GM13976 (cell line): ENCODE measurements at regions not wholly inside any gene's neighbourhood (a gene's known extent, or its start where the extent isn't known, plus 50 kb on each side); places are given as distances from the start of the nearest gene placed in this dataset.

Source experiments
- DNase-seq: peaks from one replicate; pipeline ENCODE4 v3.0.0; 2012; ENCODE audit warnings: low spot score
- CTCF ChIP-seq: IDR thresholded peaks from 2 replicates; pipeline ENCODE4 v1.5.1; 2012; ENCODE audit warnings: borderline replicate concordance, mild to moderate bottlenecking; ENCODE audit not compliant: insufficient read depth; ENCODE audit errors: extremely low read depth, missing control alignments, control extremely low read depth
- in situ Hi-C: fragments of 300-500 bp; cut with MboI; formaldehyde crosslinking; loops from one replicate; pipeline ENCODE4 v1.12.0; 2022; ENCODE audit warnings: low sequenced_read_pairs, mixed read lengths, inconsistent platforms; ENCODE audit not compliant: unreplicated experiment

GRCh38 chr4:124783847-124784246 is 71.3 kb upstream of the ANKRD50 start:
- DNase-seq, result no peak
- no peak for TF ChIP-seq CTCF
- in situ Hi-C loops, result no loop called here

GRCh38 chr4:124777007-124777406 is 64.5 kb upstream of the ANKRD50 start:
- TF ChIP-seq CTCF, result no peak
- in situ Hi-C loops, result no loop called here
- DNase-seq, result no peak

GRCh38 chr4:124768596-124769365 is 56.2 kb upstream of the ANKRD50 start:
- DNase-seq, result no peak
- no peak for TF ChIP-seq CTCF
- in situ Hi-C loops, result no loop called here

- TF ChIP-seq CTCF, result no peak
- in situ Hi-C loops, result no loop called here
- DNase-seq, result no peak
These were observed 50.4 kb upstream of the ANKRD50 start for GRCh38 chr4:124762956-124763355.
